Lower leg skin (tissue), 3 donors: ENCODE measurements at regions not wholly inside any gene's neighbourhood (a gene's known extent, or its start where the extent isn't known, plus 50 kb on each side); places are given as distances from the start of the nearest gene placed in this dataset.

ENCODE experiments used
- CTCF ChIP-seq, 3 donors: fragments of 450-650 bp; IDR thresholded peaks; one replicate each; pipeline ENCODE4 v1.5.1; 2016; ENCODE audit warnings: antibody characterized with exemption in 3 of 3, mild to moderate bottlenecking in 3 of 3, moderate library complexity in 2 of 3
- POLR2A ChIP-seq, 2 donors: fragments of 450-650 bp; IDR thresholded peaks; one replicate each; pipeline ENCODE4 v1.6.1; 2016 to 2017; ENCODE audit warnings: antibody characterized with exemption in 2 of 2, mild to moderate bottlenecking in 1 of 2, moderate library complexity in 1 of 2

DNA sequence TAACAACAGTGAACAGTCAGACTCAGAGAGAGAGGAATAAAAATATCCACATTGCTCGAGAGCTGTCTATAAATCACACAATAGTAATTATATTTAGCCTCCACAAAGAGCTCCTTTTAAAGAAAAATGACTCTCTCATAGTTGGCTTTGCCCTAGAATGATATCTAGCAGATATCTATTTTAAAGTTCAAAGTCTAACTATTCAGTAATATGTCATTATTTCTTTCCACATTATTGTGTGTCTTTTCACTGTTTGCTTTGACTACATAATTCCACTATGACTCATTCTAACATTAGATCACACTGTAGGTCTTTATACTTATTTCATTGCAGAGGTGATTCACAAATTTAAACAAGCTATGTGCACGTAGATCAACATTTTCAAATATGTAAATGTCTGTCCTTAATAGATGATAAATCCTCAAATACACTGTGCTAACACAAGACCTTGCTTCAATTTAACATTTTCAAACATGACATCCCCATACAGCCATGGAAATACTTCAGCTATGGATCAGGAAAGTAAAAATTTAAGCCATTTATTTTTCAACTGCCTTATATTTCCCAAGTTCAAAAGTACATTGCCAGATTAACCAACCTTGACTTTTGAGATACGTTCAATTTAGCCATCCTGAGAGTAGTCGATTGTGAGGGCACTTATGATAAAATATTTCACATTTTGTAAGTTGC lies 99.9 kb upstream of the AKR1E2 start:
- TF ChIP-seq CTCF (IDR thresholded peaks at IDR 0.05) (no peak), POLR2A (IDR thresholded peaks at IDR 0.05) (no peak)
